OCI-LY1 (cell line): ENCODE measurements at regions not wholly inside any gene's neighbourhood (a gene's known extent, or its start where the extent isn't known, plus 50 kb on each side); places are given as distances from the start of the nearest gene placed in this dataset.

Experiments
- EZH2 ChIP-seq: fragments of 200-600 bp; sonication (generic), shearing (Covaris generic); IDR thresholded peaks from 2 replicates; pipeline ENCODE4 v1.8.0; 2017; ENCODE audit warnings: borderline replicate concordance, mixed run types, mild to moderate bottlenecking, antibody characterized with exemption, low read length, moderate library complexity, mixed read lengths
- TF ChIP-seq, protein P1 (sequence below): fragments of 200-600 bp; sonication (generic), shearing (Covaris generic); IDR thresholded peaks from 2 replicates; pipeline ENCODE4 v1.5.1; 2017; ENCODE audit warnings: mild to moderate bottlenecking, antibody characterized with exemption, low read length, moderate library complexity, mixed read lengths

DNA sequence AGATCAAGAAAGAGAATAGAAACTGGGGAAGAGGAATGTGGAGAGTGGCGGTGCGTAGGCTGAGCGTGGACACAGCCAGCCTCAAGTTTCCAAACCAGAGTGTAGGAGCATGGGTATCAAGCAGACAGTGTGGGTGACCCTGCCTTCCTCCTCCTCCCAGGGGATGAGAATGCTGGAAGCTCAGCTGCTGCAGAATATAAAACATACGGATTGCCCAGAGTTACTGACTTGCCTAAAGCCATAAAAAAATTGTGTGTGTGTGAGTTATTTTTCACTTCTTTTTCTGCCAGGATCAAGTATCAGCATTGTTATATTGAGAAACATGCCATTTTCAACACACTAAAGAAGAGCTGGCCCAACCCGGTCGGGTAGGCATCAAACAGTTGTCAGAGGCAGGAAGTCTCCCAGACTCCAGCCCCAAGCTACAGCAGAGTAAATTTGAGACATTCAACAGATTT lies 333.3 kb upstream of the ACVR2A start:
- TF ChIP-seq, protein P1, sequence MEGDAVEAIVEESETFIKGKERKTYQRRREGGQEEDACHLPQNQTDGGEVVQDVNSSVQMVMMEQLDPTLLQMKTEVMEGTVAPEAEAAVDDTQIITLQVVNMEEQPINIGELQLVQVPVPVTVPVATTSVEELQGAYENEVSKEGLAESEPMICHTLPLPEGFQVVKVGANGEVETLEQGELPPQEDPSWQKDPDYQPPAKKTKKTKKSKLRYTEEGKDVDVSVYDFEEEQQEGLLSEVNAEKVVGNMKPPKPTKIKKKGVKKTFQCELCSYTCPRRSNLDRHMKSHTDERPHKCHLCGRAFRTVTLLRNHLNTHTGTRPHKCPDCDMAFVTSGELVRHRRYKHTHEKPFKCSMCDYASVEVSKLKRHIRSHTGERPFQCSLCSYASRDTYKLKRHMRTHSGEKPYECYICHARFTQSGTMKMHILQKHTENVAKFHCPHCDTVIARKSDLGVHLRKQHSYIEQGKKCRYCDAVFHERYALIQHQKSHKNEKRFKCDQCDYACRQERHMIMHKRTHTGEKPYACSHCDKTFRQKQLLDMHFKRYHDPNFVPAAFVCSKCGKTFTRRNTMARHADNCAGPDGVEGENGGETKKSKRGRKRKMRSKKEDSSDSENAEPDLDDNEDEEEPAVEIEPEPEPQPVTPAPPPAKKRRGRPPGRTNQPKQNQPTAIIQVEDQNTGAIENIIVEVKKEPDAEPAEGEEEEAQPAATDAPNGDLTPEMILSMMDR = no peak
- TF ChIP-seq EZH2 = no peak
